GM23248 (cell line): ENCODE measurements at regions not wholly inside any gene's neighbourhood (a gene's known extent, or its start where the extent isn't known, plus 50 kb on each side); places are given as distances from the start of the nearest gene placed in this dataset.

Experiments used
- DNase-seq: peaks from one replicate; pipeline ENCODE4 v3.0.0-alpha.2; 2015
- H2AFZ ChIP-seq: fragments of 200-600 bp; sonication (generic); 2 replicates; pipeline ENCODE4 v1.6.1; 2016; ENCODE audit warnings: antibody characterized with exemption
- H3F3A ChIP-seq: fragments of 200-600 bp; sonication (generic); 2 replicates; pipeline ENCODE4 v1.6.1; 2016; ENCODE audit warnings: mild to moderate bottlenecking, antibody characterized with exemption, mixed run types; ENCODE audit not compliant: insufficient read depth
- H3K27ac ChIP-seq: fragments of 200-600 bp; sonication (generic); 2 replicates; pipeline ENCODE4 v1.5.1; 2016; ENCODE audit warnings: mild to moderate bottlenecking
- H3K27me3 ChIP-seq: fragments of 200-600 bp; sonication (generic); replicated peaks from 2 replicates; pipeline ENCODE4 v1.6.1; 2016; ENCODE audit warnings: mild to moderate bottlenecking; ENCODE audit not compliant: insufficient read depth
- H3K36me3 ChIP-seq: fragments of 200-600 bp; sonication (generic); 2 replicates; pipeline ENCODE4 v1.6.1; 2016; ENCODE audit warnings: low read depth, mild to moderate bottlenecking
- H3K4me1 ChIP-seq: fragments of 200-600 bp; sonication (generic); 2 replicates; pipeline ENCODE4 v1.6.1; 2016; ENCODE audit warnings: mild to moderate bottlenecking; ENCODE audit not compliant: insufficient read depth
- H3K4me2 ChIP-seq: fragments of 200-600 bp; sonication (generic); one replicate; pipeline ENCODE4 v1.6.1; 2016; ENCODE audit warnings: mild to moderate bottlenecking; ENCODE audit not compliant: unreplicated experiment
- H3K4me3 ChIP-seq: fragments of 200-600 bp; sonication (generic); 2 replicates; pipeline ENCODE4 v1.5.1; 2016; ENCODE audit warnings: mild to moderate bottlenecking
- H3K79me2 ChIP-seq: fragments of 200-600 bp; sonication (generic); 2 replicates; pipeline ENCODE4 v1.6.1; 2016; ENCODE audit warnings: mild to moderate bottlenecking; ENCODE audit not compliant: insufficient read depth
- H3K9ac ChIP-seq: fragments of 200-600 bp; sonication (generic); 2 replicates; pipeline ENCODE4 v1.6.1; 2016; ENCODE audit warnings: mild to moderate bottlenecking
- H3K9me2 ChIP-seq: fragments of 200-600 bp; sonication (generic); 2 replicates; pipeline ENCODE4 v1.6.1; 2016; ENCODE audit warnings: mixed run types, mild to moderate bottlenecking, moderate library complexity; ENCODE audit not compliant: insufficient read depth
- H3K9me3 ChIP-seq: fragments of 200-600 bp; sonication (generic); one replicate; pipeline ENCODE4 v1.6.1; 2017; ENCODE audit warnings: low read depth
- H4K20me1 ChIP-seq: fragments of 200-600 bp; sonication (generic); 2 replicates; pipeline ENCODE4 v1.6.0; 2016; ENCODE audit not compliant: insufficient read depth
- EZH2 ChIP-seq: fragments of 200-600 bp; sonication (generic); IDR thresholded peaks from 2 replicates; pipeline ENCODE4 v1.6.1; 2018; ENCODE audit warnings: antibody characterized with exemption, mild to moderate bottlenecking; ENCODE audit not compliant: insufficient read depth, poor library complexity, severe bottlenecking
- EZH2phosphoT487 ChIP-seq: fragments of 200-600 bp; sonication (generic); IDR thresholded peaks from 2 replicates; pipeline ENCODE4 v1.6.1; 2018; ENCODE audit warnings: antibody characterized with exemption, moderate library complexity, mild to moderate bottlenecking, low read depth; ENCODE audit not compliant: insufficient read depth
- WGBS, 2 experiments: methylation state at CpG; one replicate each; pipeline ENCODE4 v1.1.6; 2015 to 2017; ENCODE audit warnings: low lambda C conversion rate in 2 of 2, low coverage in 1 of 2; ENCODE audit errors: missing lambda C conversion rate in 2 of 2; 5-methylcytosine and 5-hydroxymethylcytosine counted together
- in situ Hi-C: fragments of 300-500 bp; cut with MboI; formaldehyde crosslinking; loops from 2 replicates; pipeline ENCODE4 v1.15.0; 2020

- Histone ChIP-seq H2AFZ (no peak overlapping the region), H3K4me1 (peaks cover 22% of the 10 kb centered on the region), H3K9ac (no peak overlapping the region), H3K27ac (no peak overlapping the region), H3K4me3 (no peak overlapping the region), H3K4me2 (no peak overlapping the region), H3K79me2 (no peaks in the 10 kb centered on the region), H3F3A (peaks cover 23% of the 10 kb centered on the region), H3K27me3 (no peaks in the 10 kb centered on the region), H3K36me3 (no peaks in the 10 kb centered on the region), H4K20me1 (no peaks in the 10 kb centered on the region), H3K9me2 (no peaks in the 10 kb centered on the region), H3K9me3 (no peaks in the 10 kb centered on the region)
- DNase-seq: no peak
- no peak for TF ChIP-seq EZH2phosphoT487
- TF ChIP-seq EZH2: no peak
- in situ Hi-C loops: no loop called here
- 76 to 86% methylated on average over 3 of the region's 3 CpGs for WGBS, 2 experiments
These were observed 199.5 kb downstream of the NUAK1 start for GRCh38 chr12:105939181-105939721.

GRCh38 chr12:105942281-105942680, 196.5 kb downstream of the NUAK1 start:
- H3K79me2 ChIP-seq: no peaks in the 10 kb centered on the region
- no peak for DNase-seq
- H3K9me3 ChIP-seq: no peaks in the 10 kb centered on the region
- H3K36me3 ChIP-seq: no peaks in the 10 kb centered on the region
- no peak overlapping the region for H3K27ac ChIP-seq
- H3K9ac ChIP-seq: no peak overlapping the region
- no peaks in the 10 kb centered on the region for H3K27me3 ChIP-seq
- no peaks in the 10 kb centered on the region for H3K4me1 ChIP-seq
- no peak overlapping the region for H2AFZ ChIP-seq
- H3K9me2 ChIP-seq: no peaks in the 10 kb centered on the region
- H3K4me3 ChIP-seq: no peak overlapping the region
- no peak overlapping the region for H3K4me2 ChIP-seq
- H4K20me1 ChIP-seq: no peaks in the 10 kb centered on the region
- in situ Hi-C loops: no loop called here
- H3F3A ChIP-seq: no peaks in the 10 kb centered on the region
- TF ChIP-seq EZH2: no peak
- TF ChIP-seq EZH2phosphoT487: no peak
- WGBS, 2 experiments: 50 to 67% methylated on average over 1 of the region's 1 CpG

- Histone ChIP-seq H3F3A (no peaks in the 10 kb centered on the region), H2AFZ (no peak overlapping the region), H3K4me1 (no peaks in the 10 kb centered on the region), H3K27ac (no peak overlapping the region), H3K9ac (no peak overlapping the region), H3K79me2 (no peaks in the 10 kb centered on the region), H3K9me2 (no peaks in the 10 kb centered on the region), H3K4me2 (no peak overlapping the region), H3K4me3 (no peak overlapping the region), H4K20me1 (no peaks in the 10 kb centered on the region), H3K27me3 (no peaks in the 10 kb centered on the region), H3K36me3 (no peaks in the 10 kb centered on the region), H3K9me3 (no peaks in the 10 kb centered on the region)
- TF ChIP-seq EZH2 (no peak), EZH2phosphoT487 (no peak)
- in situ Hi-C loops: no loop called here
- DNase-seq: no peak
- WGBS, 2 experiments: 80 to 94% methylated on average over 1 of the region's 1 CpG
These were observed 195.2 kb downstream of the NUAK1 start for GRCh38 chr12:105943525-105943924.

- Histone ChIP-seq H3K27me3 (no peaks in the 10 kb centered on the region), H4K20me1 (no peaks in the 10 kb centered on the region), H3F3A (no peaks in the 10 kb centered on the region), H3K9me2 (no peaks in the 10 kb centered on the region), H3K4me3 (no peak overlapping the region), H2AFZ (no peak overlapping the region), H3K27ac (no peak overlapping the region), H3K36me3 (no peaks in the 10 kb centered on the region), H3K9me3 (no peaks in the 10 kb centered on the region), H3K4me2 (no peak overlapping the region), H3K4me1 (no peaks in the 10 kb centered on the region), H3K79me2 (no peaks in the 10 kb centered on the region), H3K9ac (no peak overlapping the region)
- in situ Hi-C loops: no loop called here
- TF ChIP-seq EZH2: no peak
- no peak for TF ChIP-seq EZH2phosphoT487
- 0 to 8% methylated on average over 1 of the region's 1 CpG for WGBS, 2 experiments
- DNase-seq: no peak
These were observed 194.1 kb downstream of the NUAK1 start for GRCh38 chr12:105944628-105945027.

- H3K4me1 ChIP-seq: no peaks in the 10 kb centered on the region
- H3K9me2 ChIP-seq: no peaks in the 10 kb centered on the region
- H3F3A ChIP-seq: no peaks in the 10 kb centered on the region
- H3K27me3 ChIP-seq: no peaks in the 10 kb centered on the region
- in situ Hi-C loops: no loop called here
- no peak overlapping the region for H3K4me2 ChIP-seq
- no peaks in the 10 kb centered on the region for H3K36me3 ChIP-seq
- DNase-seq: no peak
- no peak overlapping the region for H3K27ac ChIP-seq
- H3K9ac ChIP-seq: no peak overlapping the region
- no peaks in the 10 kb centered on the region for H3K9me3 ChIP-seq
- H3K4me3 ChIP-seq: no peak overlapping the region
- H2AFZ ChIP-seq: no peak overlapping the region
- H4K20me1 ChIP-seq: no peaks in the 10 kb centered on the region
- no peaks in the 10 kb centered on the region for H3K79me2 ChIP-seq
- WGBS, 2 experiments: 13 to 19% methylated on average over 1 of the region's 1 CpG
- TF ChIP-seq EZH2phosphoT487 (no peak), EZH2 (no peak)
These were observed 192.9 kb downstream of the NUAK1 start for GRCh38 chr12:105945880-105946279.
